Stimulated activated CD4-positive, alpha-beta T cell treated with anti-CD3 and anti-CD28 coated beads, Interleukin-15, amount 100 ng/mL, for 1 hour (primary cell): ENCODE measurements at regions not wholly inside any gene's neighbourhood (a gene's known extent, or its start where the extent isn't known, plus 50 kb on each side); places are given as distances from the start of the nearest gene placed in this dataset.

Source experiments
- DNase-seq, 2 donors: peaks; one replicate each; pipeline ENCODE4 v3.0.0-alpha.2; 2020; ENCODE audit warnings: low read depth in 1 of 2, low spot score in 1 of 2

GRCh38 chr6:138004430-138005287 is 102.6 kb downstream of the PERP start:
- DNase-seq: no peak

- no peak for DNase-seq
Measured at GRCh38 chr6:138005846-138006245, 101.4 kb downstream of the PERP start.

DNA sequence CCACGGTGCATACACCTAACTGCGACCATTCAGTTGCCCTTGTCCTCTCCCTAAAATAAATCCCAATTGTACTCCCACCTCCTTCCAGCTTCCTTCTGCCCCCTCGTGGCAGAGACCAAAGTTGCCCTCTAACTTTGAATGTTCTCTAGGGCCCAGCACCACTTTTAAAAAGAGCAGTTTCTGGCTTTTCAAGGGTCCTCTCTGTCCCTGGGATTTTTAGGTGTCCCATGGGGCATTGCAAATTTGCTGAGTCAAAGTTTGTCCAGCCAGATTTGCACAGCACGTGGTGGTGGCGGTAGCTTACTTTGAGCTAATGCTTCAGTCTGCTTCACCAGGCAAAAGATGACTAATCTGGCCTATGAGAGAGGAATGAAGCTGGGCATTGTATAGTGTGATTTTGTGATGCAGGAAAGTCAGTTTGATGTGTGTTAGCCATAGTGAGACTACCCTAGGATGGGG is 100.2 kb downstream of the PERP start:
- DNase-seq: peak in 1 of 2 donors; percentile 2

GRCh38 chr6:138008791-138009190 is 98.4 kb downstream of the PERP start:
- DNase-seq: no peak

- DNase-seq: no peak
Measured at GRCh38 chr6:138011413-138011812, 95.8 kb downstream of the PERP start.

- no peak for DNase-seq
Measured at GRCh38 chr6:138012682-138013081, 94.5 kb downstream of the PERP start.

DNA sequence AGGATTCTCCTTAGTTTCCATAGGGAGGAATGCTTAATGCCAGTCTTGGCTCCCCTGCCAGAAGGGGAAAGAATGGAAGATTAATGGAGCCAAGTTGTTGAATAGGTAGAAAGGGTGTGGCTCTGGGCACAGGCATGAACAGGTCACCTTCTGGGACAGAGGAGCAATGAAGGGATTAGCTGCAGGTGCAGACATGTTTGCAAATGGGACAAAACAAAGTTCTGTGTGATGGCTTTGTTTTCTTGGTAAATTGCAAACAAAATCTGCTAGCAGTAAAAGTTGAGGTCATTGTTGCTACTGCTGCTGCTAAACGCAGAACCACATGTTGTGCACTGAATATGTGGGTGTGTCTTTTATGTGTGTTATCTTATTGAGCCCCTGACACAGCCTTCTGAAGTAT is 93.3 kb downstream of the PERP start:
- no peak for DNase-seq

DNA sequence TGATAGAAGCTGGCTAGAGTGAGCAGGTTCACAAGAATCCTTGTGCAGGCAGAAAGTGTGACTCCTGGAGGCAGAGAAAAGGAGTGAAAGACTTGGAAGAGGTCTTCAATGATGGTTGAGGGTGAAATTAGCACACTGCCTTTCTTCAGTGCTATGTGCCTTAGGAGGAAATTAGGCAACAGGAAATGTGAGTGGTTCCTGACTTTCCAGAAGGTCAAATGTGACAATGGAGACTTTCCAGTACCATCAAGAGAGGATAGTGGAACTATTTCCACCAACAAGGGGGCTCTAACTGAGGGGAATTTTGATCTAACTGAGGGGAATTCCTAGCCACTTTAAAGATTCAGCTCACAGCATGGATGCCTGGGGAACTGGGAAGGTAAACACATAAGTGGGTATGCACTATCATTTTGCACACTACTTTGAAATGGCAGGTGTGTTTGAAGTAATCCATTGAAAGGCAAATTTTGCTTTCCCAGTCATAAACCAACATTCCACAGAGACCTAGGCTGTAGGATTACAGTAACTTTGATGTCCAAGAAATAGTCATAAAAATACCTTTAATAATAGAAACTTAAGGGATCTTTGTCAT is 90.0 kb downstream of the PERP start:
- DNase-seq: no peak

DNA sequence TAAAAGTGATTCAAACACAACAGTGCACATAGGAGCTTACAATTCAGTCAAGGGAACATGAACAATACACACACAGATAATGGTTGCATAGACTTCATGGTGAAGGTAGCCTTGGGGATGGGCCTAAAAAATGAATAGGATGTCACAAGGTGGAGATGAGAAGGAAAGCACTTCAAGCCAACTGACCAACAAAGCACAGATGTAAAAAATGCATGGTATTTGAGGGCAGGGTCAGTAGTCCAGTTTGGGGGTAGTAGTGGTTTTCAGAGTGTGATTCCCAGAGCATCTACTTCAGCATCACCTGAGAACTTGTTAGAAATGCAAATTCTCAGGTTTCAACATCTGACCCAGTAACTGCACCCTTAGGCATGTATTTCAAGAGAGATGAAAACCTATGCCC is 88.9 kb downstream of the PERP start:
- no peak for DNase-seq

- no peak for DNase-seq
Measured at GRCh38 chr6:138025528-138025978, 81.7 kb downstream of the PERP start.

DNA sequence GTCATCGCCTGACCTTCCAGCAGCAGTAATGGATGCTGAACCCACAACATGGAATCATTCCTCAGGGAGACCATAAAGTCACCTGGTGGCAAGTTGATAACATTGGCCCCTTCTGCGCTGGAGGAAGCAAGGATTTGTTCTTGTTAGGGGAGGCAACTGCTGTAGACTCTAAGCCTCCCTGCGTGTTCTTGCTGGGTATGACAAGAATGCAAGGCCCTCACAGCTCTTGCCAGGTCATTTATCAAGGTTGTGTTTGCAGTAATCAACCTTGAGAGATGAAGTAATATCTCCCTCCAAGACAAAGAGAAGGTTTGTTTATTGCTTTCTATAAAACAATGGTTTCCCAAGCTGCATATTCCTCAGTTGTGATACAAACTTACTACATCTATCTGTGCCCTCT is 80.9 kb downstream of the PERP start:
- DNase-seq: no peak

DNA sequence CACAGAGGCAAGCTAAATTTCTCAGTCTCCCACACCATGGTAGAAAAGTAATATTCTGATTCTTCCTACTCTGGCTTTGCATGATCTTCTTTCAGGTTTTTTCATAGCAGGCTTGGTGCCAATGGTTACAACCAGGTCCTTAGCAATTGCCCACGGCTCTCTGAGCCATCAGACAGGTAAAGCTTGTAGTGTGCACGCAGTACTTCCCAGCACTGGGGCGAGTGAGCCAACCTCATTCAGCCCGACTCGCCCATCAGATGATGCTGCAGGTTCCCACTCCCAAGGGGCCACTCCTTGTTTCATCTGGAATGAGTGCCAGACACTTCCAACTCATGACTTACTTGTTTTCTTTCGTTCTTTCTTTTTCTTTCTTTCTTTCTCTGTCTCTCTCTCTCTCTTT is 78.3 kb downstream of the PERP start:
- no peak for DNase-seq

GRCh38 chr6:138030872-138031271 is 76.3 kb downstream of the PERP start:
- no peak for DNase-seq

DNA sequence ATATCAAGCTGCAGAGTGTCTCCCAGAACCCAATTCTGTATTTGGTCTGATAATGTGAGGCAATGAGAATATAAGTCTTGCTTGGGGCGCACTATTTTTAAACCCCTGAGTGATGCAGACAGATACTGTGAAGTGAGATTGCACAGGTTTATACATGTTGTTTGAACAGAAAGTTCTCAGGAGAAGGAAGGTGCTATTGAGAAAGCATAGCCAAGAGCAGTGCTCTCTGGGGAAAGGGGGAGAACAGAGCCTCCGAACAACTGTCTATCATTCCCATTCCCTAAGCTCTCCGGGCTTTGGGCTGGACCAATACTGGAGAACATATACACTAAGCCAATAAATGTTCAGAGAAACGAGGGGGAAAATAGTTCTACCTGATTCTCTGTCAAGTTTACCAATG is 75.8 kb downstream of the PERP start:
- DNase-seq: no peak

- DNase-seq: no peak
Measured at GRCh38 chr6:138031850-138032249, 75.4 kb downstream of the PERP start.

- no peak for DNase-seq
Measured at GRCh38 chr6:138032571-138032970, 74.6 kb downstream of the PERP start.

DNA sequence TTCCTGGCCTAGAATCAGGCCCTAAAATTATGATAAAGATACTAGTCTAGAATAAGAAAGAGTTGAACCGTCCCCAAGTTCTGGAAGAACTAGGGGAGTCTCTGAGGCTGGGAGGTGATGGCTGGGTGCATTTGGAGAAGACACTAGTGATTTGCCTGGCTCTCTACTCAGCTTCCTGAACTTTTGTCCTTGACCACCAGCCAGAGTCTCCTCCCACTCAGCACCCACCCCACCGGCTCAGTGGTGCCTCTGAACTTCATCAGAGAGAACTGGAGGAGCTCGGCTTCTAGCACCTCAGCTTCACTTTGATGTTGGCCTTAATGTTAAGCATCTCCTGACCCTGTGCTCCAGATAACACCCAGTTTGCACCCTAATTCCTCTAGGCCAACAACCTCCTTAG is 73.0 kb downstream of the PERP start:
- no peak for DNase-seq

- no peak for DNase-seq
Measured at GRCh38 chr6:138035070-138035469, 72.1 kb downstream of the PERP start.

- DNase-seq: no peak
Measured at GRCh38 chr6:138036111-138036510, 71.1 kb downstream of the PERP start.

- no peak for DNase-seq
Measured at GRCh38 chr6:138037009-138037504, 70.2 kb downstream of the PERP start.

GRCh38 chr6:138038142-138038870 is 68.9 kb downstream of the PERP start:
- DNase-seq: no peak
